ENCODE measurements at regions not wholly inside any gene's neighbourhood (a gene's known extent, or its start where the extent isn't known, plus 50 kb on each side); places are given as distances from the start of the nearest gene placed in this dataset.

DNA sequence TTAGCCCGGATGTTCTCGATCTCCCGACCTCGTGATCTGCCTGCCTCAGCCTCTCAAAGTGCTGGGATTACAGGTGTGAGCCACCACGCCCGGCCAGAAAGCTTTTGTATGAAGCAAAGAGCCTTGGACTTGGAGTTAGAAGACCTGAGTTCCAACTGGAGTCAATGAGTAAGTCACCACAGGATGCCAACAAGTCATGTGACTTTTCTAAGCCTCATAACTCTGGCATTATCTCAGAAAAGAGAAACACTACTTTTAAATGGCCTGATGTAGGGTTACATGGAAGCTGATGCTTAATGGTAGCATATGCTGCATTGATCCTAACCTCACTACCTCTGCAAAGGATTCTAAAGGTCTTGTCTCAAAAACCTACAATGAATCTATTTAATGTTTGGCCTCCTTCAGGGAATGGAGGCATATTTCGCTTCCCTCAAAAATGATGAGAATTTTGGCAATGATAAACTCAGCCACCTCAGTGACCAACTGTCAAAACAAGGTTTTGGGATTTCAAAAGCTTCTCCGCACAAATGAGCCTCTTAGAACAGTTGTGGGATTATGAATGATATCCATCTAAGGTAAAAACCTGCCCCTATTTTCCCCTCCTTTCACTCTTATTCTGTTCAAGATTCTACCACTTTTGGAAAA lies 236.8 kb downstream of the ACTL7B start:
- no peak for DNase-seq (ENCODE audit: low spot score)
- no peak overlapping the region for H3K4me3 ChIP-seq
- TF ChIP-seq, protein P1, sequence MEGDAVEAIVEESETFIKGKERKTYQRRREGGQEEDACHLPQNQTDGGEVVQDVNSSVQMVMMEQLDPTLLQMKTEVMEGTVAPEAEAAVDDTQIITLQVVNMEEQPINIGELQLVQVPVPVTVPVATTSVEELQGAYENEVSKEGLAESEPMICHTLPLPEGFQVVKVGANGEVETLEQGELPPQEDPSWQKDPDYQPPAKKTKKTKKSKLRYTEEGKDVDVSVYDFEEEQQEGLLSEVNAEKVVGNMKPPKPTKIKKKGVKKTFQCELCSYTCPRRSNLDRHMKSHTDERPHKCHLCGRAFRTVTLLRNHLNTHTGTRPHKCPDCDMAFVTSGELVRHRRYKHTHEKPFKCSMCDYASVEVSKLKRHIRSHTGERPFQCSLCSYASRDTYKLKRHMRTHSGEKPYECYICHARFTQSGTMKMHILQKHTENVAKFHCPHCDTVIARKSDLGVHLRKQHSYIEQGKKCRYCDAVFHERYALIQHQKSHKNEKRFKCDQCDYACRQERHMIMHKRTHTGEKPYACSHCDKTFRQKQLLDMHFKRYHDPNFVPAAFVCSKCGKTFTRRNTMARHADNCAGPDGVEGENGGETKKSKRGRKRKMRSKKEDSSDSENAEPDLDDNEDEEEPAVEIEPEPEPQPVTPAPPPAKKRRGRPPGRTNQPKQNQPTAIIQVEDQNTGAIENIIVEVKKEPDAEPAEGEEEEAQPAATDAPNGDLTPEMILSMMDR (IDR thresholded peaks at IDR 0.05) = no peak
- H3K27ac ChIP-seq = no peak overlapping the region

DNA sequence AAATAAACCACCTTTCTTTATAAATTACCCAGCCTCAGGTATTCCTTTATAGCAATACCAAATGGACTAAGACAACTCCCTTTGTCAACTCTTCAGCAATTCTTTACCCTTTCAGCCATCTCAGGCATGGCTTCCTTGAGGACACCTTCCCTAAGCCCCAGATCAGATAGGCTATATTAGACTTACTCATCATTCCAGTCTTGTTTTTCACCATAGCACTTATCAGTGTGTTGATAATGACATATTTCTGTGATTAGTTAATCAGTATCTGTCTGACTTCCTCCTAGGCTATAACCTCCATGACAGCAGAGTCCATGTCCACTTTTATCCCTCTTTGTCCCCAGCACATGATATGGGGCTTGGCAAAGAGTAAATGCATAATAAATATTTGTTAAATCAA lies 238.1 kb downstream of the ACTL7B start:
- TF ChIP-seq, protein P1 (IDR thresholded peaks at IDR 0.05) = no peak
- Histone ChIP-seq H3K27ac (no peak overlapping the region), H3K4me3 (no peak overlapping the region)
- no peak for DNase-seq (ENCODE audit: low spot score)

DNA sequence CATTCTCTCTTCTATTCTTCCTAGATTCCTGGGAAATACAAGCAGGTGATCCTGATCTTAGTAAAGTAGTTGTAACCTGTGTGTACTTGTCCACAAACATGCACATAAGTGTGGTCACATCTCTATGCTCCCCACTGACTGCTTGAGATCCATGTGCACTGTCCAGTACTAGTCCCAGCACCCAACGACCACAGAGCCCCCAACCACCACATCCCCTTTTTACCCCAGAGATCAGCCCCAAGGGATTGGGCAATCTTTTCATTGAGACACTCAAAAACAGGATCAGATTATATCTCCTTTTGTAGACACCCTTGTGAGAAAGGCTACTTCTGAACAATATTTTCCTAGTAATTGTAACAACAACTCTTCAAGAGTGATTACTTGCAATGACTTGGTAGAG lies 240.6 kb downstream of the ACTL7B start:
- TF ChIP-seq, protein P1 (IDR thresholded peaks at IDR 0.05) = no peak
- no peak overlapping the region for H3K27ac ChIP-seq
- DNase-seq (ENCODE audit: low spot score) = no peak
- no peak overlapping the region for H3K4me3 ChIP-seq

DNA sequence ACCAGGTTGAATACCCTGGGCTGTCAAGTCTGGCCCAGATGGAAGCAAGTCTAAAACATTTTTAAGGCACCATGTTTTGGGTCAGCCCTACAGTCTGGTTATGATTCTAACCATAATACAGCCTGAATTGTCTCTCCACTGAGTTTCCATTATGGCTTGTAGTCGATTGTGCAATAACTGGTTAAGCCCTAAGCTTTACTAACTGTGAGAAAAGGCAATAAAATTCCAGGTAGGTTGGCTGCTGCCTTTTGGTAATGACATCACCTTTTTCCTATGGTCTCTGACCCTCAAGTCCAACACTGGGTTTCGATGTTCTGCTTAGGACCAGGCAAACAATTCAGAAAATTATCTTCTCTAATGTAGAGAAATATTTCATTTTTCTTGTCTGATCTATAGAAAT lies 243.3 kb downstream of the ACTL7B start:
- no peak overlapping the region for H3K4me3 ChIP-seq
- H3K27ac ChIP-seq = no peak overlapping the region
- no peak for DNase-seq (ENCODE audit: low spot score)
- TF ChIP-seq, protein P1 (IDR thresholded peaks at IDR 0.05) = no peak

DNA sequence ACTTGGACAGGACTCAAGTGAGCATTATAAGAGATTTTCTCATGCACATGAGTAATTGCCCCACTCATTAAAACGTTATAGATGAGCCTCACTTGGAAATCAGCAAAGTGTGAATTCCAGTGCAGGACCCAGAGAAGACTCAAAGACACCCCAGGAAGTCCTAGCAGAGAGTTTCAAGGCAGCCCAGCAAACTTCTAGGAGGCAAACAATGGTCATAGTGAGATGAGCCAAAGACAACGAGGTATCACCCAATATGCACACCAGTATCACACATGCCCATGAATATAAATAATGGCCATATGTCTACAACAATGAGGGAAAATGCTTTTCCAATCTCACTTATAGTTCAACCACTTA lies 245.9 kb downstream of the ACTL7B start:
- DNase-seq (ENCODE audit: low spot score) = no peak
- H3K4me3 ChIP-seq = no peak overlapping the region
- TF ChIP-seq, protein P1 (IDR thresholded peaks at IDR 0.05) = no peak
- H3K27ac ChIP-seq = no peak overlapping the region

DNA sequence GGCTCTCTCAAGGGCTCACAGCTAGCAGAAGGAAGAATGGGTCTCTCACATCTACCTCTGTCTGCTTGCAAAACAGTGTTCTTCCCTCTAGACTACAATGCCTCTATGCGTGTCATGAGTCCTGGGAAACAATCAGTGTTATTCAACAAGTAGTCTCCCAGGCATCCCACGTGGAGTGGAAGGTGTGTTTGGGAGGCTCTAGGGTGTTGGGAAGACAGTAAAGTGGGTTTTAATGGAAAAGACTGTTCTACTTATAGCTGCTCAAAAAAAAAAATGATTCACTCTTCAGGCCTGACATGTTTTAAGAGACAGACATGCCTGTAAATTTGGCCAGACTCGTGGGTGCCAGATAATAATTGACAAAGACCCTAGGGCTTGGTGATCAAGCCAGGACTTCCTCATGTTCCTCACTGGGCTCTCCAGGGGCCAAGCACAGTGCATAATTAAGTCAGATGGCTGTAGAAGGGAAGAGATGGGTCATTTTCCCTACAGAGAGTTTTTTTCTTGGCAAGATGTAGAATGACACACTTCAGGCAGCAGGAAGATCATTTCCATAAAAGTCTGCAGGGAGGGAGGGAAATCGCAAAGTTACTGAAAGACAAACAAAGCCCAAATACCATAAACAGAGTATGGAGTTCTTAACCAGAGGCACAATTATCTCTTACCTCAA lies 246.4 kb downstream of the ACTL7B start:
- no peak overlapping the region for H3K4me3 ChIP-seq
- TF ChIP-seq, protein P1 (IDR thresholded peaks at IDR 0.05) = no peak
- DNase-seq (ENCODE audit: low spot score) = no peak
- no peak overlapping the region for H3K27ac ChIP-seq

DNA sequence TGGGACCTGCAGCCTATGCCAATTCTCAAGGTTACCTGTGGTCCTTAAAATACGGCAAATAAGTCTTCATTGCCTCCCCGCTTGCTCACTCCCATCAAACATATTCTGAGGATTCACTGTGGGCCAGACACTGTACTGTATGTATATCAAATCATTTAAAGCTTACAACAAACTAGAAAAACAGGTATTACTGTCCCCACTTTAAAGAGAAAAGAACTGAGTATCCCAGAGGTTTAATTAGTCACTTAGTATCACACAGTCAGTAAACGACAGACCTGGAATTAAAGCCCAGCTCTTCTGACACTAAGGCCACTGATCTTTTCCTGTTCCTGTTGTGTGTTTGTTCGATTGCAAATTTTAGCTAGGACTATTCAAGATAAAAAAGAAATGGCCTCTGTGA lies 248.2 kb downstream of the ACTL7B start:
- H3K4me3 ChIP-seq = no peak overlapping the region
- TF ChIP-seq, protein P1 (IDR thresholded peaks at IDR 0.05) = no peak
- DNase-seq (ENCODE audit: low spot score) = no peak
- no peak overlapping the region for H3K27ac ChIP-seq
